KBM-7 (cell line): ENCODE measurements at regions not wholly inside any gene's neighbourhood (a gene's known extent, or its start where the extent isn't known, plus 50 kb on each side); places are given as distances from the start of the nearest gene placed in this dataset.

Source experiments
- DNase-seq: peaks from one replicate; pipeline ENCODE4 v3.0.0-alpha.2; 2015
- in situ Hi-C: fragments of 300-500 bp; cut with MboI; formaldehyde crosslinking; loops from 2 replicates; pipeline ENCODE4 v1.14.3; 2020; ENCODE audit warnings: low sequenced_read_pairs, low pct_unique_long_range_greater_than_20kb, mixed read lengths

GRCh38 chr4:136917312-136918110 is 614.8 kb downstream of the PCDH18 start:
- no peak for DNase-seq
- in situ Hi-C loops: no loop called here

- no peak for DNase-seq
- in situ Hi-C loops: no loop called here
Observed at GRCh38 chr4:136909626-136910025, 622.7 kb downstream of the PCDH18 start.

- in situ Hi-C loops: no loop called here
- no peak for DNase-seq
Observed at GRCh38 chr4:136908122-136908521, 624.2 kb downstream of the PCDH18 start.

- no peak for DNase-seq
- in situ Hi-C loops: no loop called here
Observed at GRCh38 chr4:136900696-136901095, 631.6 kb downstream of the PCDH18 start.

- in situ Hi-C loops: no loop called here
- no peak for DNase-seq
Observed at GRCh38 chr4:136898590-136899248, 633.6 kb downstream of the PCDH18 start.

- DNase-seq: no peak
- in situ Hi-C loops: no loop called here
Observed at GRCh38 chr4:136893573-136893972, 638.7 kb downstream of the PCDH18 start.

- DNase-seq: no peak
- in situ Hi-C loops: no loop called here
Observed at GRCh38 chr4:136881666-136882065, 650.6 kb downstream of the PCDH18 start.

GRCh38 chr4:136873555-136873954 is 658.7 kb downstream of the PCDH18 start:
- in situ Hi-C loops: no loop called here
- DNase-seq: no peak

GRCh38 chr4:136867465-136867864 is 664.8 kb downstream of the PCDH18 start:
- no peak for DNase-seq
- in situ Hi-C loops: no loop called here

- in situ Hi-C loops: no loop called here
- no peak for DNase-seq
Observed at GRCh38 chr4:136865526-136865925, 666.8 kb downstream of the PCDH18 start.

GRCh38 chr4:136864604-136865185 is 667.6 kb downstream of the PCDH18 start:
- peak; percentile 52 for DNase-seq
- in situ Hi-C loops: no loop called here

GRCh38 chr4:136863756-136864155 is 668.5 kb downstream of the PCDH18 start:
- DNase-seq: peak; percentile 13
- in situ Hi-C loops: no loop called here

GRCh38 chr4:136862653-136863052 is 669.6 kb downstream of the PCDH18 start:
- in situ Hi-C loops: no loop called here
- DNase-seq: no peak

GRCh38 chr4:136861091-136861490 is 671.2 kb downstream of the PCDH18 start:
- no peak for DNase-seq
- in situ Hi-C loops: no loop called here

- no peak for DNase-seq
- in situ Hi-C loops: no loop called here
Observed at GRCh38 chr4:136858903-136859302, 673.4 kb downstream of the PCDH18 start.

- in situ Hi-C loops: no loop called here
- DNase-seq: no peak
Observed at GRCh38 chr4:136855886-136856285, 676.4 kb downstream of the PCDH18 start.

- DNase-seq: no peak
- in situ Hi-C loops: no loop called here
Observed at GRCh38 chr4:136850446-136850845, 681.8 kb downstream of the PCDH18 start.

- no peak for DNase-seq
- in situ Hi-C loops: no loop called here
Observed at GRCh38 chr4:136847881-136848621, 684.2 kb downstream of the PCDH18 start.

- in situ Hi-C loops: no loop called here
- no peak for DNase-seq
Observed at GRCh38 chr4:136841526-136841925, 690.8 kb downstream of the PCDH18 start.

GRCh38 chr4:136838607-136839006 is 693.7 kb downstream of the PCDH18 start:
- in situ Hi-C loops: no loop called here
- DNase-seq: no peak
